Mesendoderm (in vitro differentiated cells): ENCODE measurements at regions not wholly inside any gene's neighbourhood (a gene's known extent, or its start where the extent isn't known, plus 50 kb on each side); places are given as distances from the start of the nearest gene placed in this dataset.

Source experiments
- DNase-seq: peaks from one replicate; pipeline ENCODE4 v3.0.0; 2013
- H2AK5ac ChIP-seq: 2 replicates; pipeline ENCODE4 v1.6.1; 2013; ENCODE audit warnings: low read length, inconsistent platforms
- H2BK120ac ChIP-seq: 2 replicates; pipeline ENCODE4 v1.6.1; 2013; ENCODE audit warnings: low read depth, mild to moderate bottlenecking, low read length, moderate library complexity, mixed read lengths
- H2BK15ac ChIP-seq: replicated peaks from 2 replicates; pipeline ENCODE4 v1.6.1; 2013; ENCODE audit warnings: low read depth, mild to moderate bottlenecking, moderate library complexity
- H2BK5ac ChIP-seq: 2 replicates; pipeline ENCODE4 v1.6.1; 2013; ENCODE audit warnings: low read length, inconsistent platforms
- H3K18ac ChIP-seq: 2 replicates; pipeline ENCODE4 v1.6.1; 2013; ENCODE audit warnings: mild to moderate bottlenecking, low read length, mixed read lengths
- H3K23ac ChIP-seq: one replicate; pipeline ENCODE4 v1.6.1; 2013; ENCODE audit warnings: low read length
- H3K27ac ChIP-seq: 2 replicates; pipeline ENCODE4 v1.5.1; 2013; ENCODE audit warnings: low read depth, mild to moderate bottlenecking, inconsistent platforms, low read length, moderate library complexity
- H3K27me3 ChIP-seq: 2 replicates; pipeline ENCODE4 v1.6.1; 2013; ENCODE audit warnings: low read length, control low read depth, mild to moderate bottlenecking, inconsistent platforms; ENCODE audit not compliant: insufficient read depth, poor library complexity
- H3K36me3 ChIP-seq: 2 replicates; pipeline ENCODE4 v1.6.1; 2013; ENCODE audit warnings: low read length, inconsistent platforms; ENCODE audit not compliant: control insufficient read depth, insufficient read depth
- H3K4ac ChIP-seq: one replicate; pipeline ENCODE4 v1.6.1; 2013; ENCODE audit warnings: low read depth, mild to moderate bottlenecking, low read length, moderate library complexity
- H3K4me1 ChIP-seq: 2 replicates; pipeline ENCODE4 v1.6.1; 2013; ENCODE audit warnings: low read depth, low read length, inconsistent platforms; ENCODE audit not compliant: control insufficient read depth
- H3K4me2 ChIP-seq: 2 replicates; pipeline ENCODE4 v1.6.1; 2013; ENCODE audit warnings: low read length
- H3K4me3 ChIP-seq: 2 replicates; pipeline ENCODE4 v1.5.1; 2013; ENCODE audit warnings: mild to moderate bottlenecking, low read length
- H3K56ac ChIP-seq: one replicate; pipeline ENCODE4 v1.6.1; 2013; ENCODE audit warnings: low read length
- H3K79me1 ChIP-seq: 2 replicates; pipeline ENCODE4 v1.6.1; 2013; ENCODE audit warnings: low read length, inconsistent platforms
- H3K79me2 ChIP-seq: 2 replicates; pipeline ENCODE4 v1.6.1; 2013; ENCODE audit warnings: mild to moderate bottlenecking, low read length; ENCODE audit not compliant: control insufficient read depth, insufficient read depth
- H3K9ac ChIP-seq: 2 replicates; pipeline ENCODE4 v1.6.1; 2013; ENCODE audit warnings: low read length, inconsistent platforms
- H4K5ac ChIP-seq: one replicate; pipeline ENCODE4 v1.6.1; 2013; ENCODE audit warnings: low read length
- H4K8ac ChIP-seq: one replicate; pipeline ENCODE4 v1.6.1; 2013; ENCODE audit warnings: low read depth, mild to moderate bottlenecking, control low read depth, low read length, moderate library complexity
- WGBS: extraction: QIAGEN DNeasy Blood & Tissue Kit; methylation state at CpG from one replicate; pipeline ENCODE4 v1.1.7; 2013; ENCODE audit warnings: low lambda C conversion rate, missing lambda C conversion rate; ENCODE audit not compliant: insufficient coverage; ENCODE audit errors: extremely low coverage; 5-methylcytosine and 5-hydroxymethylcytosine counted together

DNA sequence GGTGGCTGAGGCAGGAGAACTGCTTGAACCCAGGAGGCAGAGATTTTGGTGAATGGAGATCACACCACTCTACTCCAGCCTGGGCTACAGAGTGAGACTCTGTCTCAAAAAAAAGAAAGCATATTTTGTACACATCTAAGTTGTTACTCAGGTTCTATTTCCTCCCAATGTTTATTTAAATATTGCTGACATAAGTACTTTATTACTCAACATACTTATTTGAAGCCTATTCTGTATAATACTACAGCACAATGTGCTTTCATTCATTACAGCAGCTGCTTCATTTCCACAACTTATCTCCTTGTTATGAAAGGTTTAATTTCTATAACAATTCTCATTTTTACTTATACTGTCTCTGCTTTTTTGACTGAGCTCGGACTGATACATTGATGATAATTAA, 495.7 kb downstream of the SLITRK1 start:
- no peak overlapping the region for H3K27ac ChIP-seq
- H3K56ac ChIP-seq: no peak overlapping the region
- H3K4me1 ChIP-seq: no peaks in the 10 kb centered on the region
- no peak overlapping the region for H3K9ac ChIP-seq
- H2BK15ac ChIP-seq: no peak overlapping the region
- no peaks in the 10 kb centered on the region for H3K79me2 ChIP-seq
- H3K79me1 ChIP-seq: no peaks in the 10 kb centered on the region
- no CpG with 5 or more reads among the region's 1 CpG for WGBS
- DNase-seq: no peak
- H2AK5ac ChIP-seq: no peak overlapping the region
- no peaks in the 10 kb centered on the region for H3K36me3 ChIP-seq
- no peak overlapping the region for H3K4me3 ChIP-seq
- no peak overlapping the region for H3K4ac ChIP-seq
- H3K18ac ChIP-seq: no peak overlapping the region
- H3K4me2 ChIP-seq: no peak overlapping the region
- no peak overlapping the region for H2BK120ac ChIP-seq
- H4K8ac ChIP-seq: no peak overlapping the region
- no peak overlapping the region for H3K23ac ChIP-seq
- H2BK5ac ChIP-seq: no peak overlapping the region
- H3K27me3 ChIP-seq: no peaks in the 10 kb centered on the region
- no peak overlapping the region for H4K5ac ChIP-seq

DNA sequence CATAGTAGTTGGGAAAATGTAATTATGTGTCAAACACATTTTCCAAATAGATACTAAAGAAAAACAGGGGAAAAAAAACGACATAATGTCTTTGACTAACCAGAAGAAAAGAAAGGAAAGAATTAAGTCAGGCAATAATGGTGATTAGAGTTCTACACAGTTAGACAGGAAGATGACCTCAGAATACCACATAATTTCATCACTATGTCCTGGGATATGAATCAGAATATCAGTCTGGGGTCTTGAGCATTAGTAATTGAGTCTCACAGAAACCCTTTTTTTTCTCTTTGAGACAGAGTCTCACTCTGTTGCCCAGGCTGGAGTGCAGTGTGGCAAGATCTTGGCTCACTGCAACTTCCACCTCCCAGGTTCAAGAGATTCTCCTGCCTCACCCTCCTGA, 503.4 kb downstream of the SLITRK1 start:
- Histone ChIP-seq H3K56ac (no peak overlapping the region), H4K8ac (no peak overlapping the region), H2AK5ac (no peak overlapping the region), H3K23ac (no peak overlapping the region), H3K27ac (no peak overlapping the region), H3K18ac (no peak overlapping the region), H3K79me1 (no peaks in the 10 kb centered on the region), H2BK120ac (no peak overlapping the region), H3K36me3 (no peaks in the 10 kb centered on the region), H3K4me2 (no peak overlapping the region), H3K27me3 (no peaks in the 10 kb centered on the region), H2BK15ac (no peak overlapping the region), H3K4me3 (no peak overlapping the region), H4K5ac (no peak overlapping the region), H3K4ac (no peak overlapping the region), H2BK5ac (no peak overlapping the region), H3K9ac (no peak overlapping the region), H3K4me1 (no peaks in the 10 kb centered on the region), H3K79me2 (no peaks in the 10 kb centered on the region)
- no peak for DNase-seq
- WGBS: no CpG with 5 or more reads among the region's 1 CpG

DNA sequence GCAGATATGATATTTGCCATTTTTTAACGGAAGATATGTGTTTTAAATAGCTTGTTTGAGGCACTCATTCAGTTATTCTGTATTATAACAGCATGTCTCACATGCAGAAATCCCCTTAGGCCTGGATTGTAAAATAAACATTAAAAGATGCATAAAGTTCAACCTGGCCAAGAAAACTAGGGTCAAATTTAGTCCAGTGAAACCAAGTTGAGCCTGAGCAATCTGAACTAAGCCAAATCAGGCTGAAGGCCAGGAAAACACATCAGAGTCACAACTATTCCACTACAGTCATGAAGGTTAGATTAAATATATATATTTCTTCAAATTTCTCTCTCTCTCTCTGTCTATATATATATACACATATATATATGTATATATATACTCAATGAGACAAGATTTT, 504.8 kb downstream of the SLITRK1 start:
- DNase-seq: no peak
- H2BK5ac ChIP-seq: no peak overlapping the region
- H3K36me3 ChIP-seq: no peaks in the 10 kb centered on the region
- H3K27ac ChIP-seq: no peak overlapping the region
- H3K4ac ChIP-seq: no peak overlapping the region
- no peak overlapping the region for H4K8ac ChIP-seq
- H3K27me3 ChIP-seq: no peaks in the 10 kb centered on the region
- no peak overlapping the region for H4K5ac ChIP-seq
- no peak overlapping the region for H2BK120ac ChIP-seq
- no CpG with 5 or more reads among the region's 1 CpG for WGBS
- H3K9ac ChIP-seq: no peak overlapping the region
- no peaks in the 10 kb centered on the region for H3K79me1 ChIP-seq
- H3K23ac ChIP-seq: no peak overlapping the region
- H3K4me1 ChIP-seq: no peaks in the 10 kb centered on the region
- H3K4me3 ChIP-seq: no peak overlapping the region
- no peaks in the 10 kb centered on the region for H3K79me2 ChIP-seq
- H3K56ac ChIP-seq: no peak overlapping the region
- no peak overlapping the region for H3K18ac ChIP-seq
- H2BK15ac ChIP-seq: no peak overlapping the region
- H2AK5ac ChIP-seq: no peak overlapping the region
- H3K4me2 ChIP-seq: no peak overlapping the region

DNA sequence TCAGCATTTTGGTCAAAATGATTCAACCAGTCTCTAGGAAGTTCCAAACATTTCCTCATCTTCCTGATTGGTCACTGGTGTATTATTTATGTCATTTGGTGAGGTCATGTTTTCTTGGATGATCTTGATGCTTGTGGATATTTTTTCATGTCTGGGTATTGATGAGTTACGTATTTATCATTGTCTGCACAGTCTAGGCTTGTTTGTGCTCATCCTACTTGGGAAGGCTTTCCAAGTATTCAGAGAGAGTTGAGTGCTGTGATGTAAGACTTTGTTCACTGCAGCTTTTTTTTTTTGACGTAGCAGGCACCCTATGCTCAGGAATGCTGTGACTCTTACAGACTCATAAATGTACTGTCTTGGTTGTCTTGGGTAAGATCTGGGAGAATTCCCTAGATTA, 509.5 kb downstream of the SLITRK1 start:
- H2BK15ac ChIP-seq: no peak overlapping the region
- WGBS: no CpG with 5 or more reads among the region's 2 CpGs
- no peak overlapping the region for H4K5ac ChIP-seq
- no peak overlapping the region for H2BK120ac ChIP-seq
- H3K36me3 ChIP-seq: no peaks in the 10 kb centered on the region
- no peak overlapping the region for H3K27ac ChIP-seq
- H3K9ac ChIP-seq: no peak overlapping the region
- H2BK5ac ChIP-seq: no peak overlapping the region
- no peak overlapping the region for H3K56ac ChIP-seq
- H3K79me1 ChIP-seq: no peaks in the 10 kb centered on the region
- H3K4me3 ChIP-seq: no peak overlapping the region
- no peaks in the 10 kb centered on the region for H3K79me2 ChIP-seq
- no peak overlapping the region for H3K18ac ChIP-seq
- DNase-seq: no peak
- no peak overlapping the region for H3K23ac ChIP-seq
- H2AK5ac ChIP-seq: no peak overlapping the region
- H3K4me1 ChIP-seq: no peaks in the 10 kb centered on the region
- no peak overlapping the region for H4K8ac ChIP-seq
- no peak overlapping the region for H3K4ac ChIP-seq
- no peak overlapping the region for H3K4me2 ChIP-seq
- H3K27me3 ChIP-seq: no peaks in the 10 kb centered on the region

DNA sequence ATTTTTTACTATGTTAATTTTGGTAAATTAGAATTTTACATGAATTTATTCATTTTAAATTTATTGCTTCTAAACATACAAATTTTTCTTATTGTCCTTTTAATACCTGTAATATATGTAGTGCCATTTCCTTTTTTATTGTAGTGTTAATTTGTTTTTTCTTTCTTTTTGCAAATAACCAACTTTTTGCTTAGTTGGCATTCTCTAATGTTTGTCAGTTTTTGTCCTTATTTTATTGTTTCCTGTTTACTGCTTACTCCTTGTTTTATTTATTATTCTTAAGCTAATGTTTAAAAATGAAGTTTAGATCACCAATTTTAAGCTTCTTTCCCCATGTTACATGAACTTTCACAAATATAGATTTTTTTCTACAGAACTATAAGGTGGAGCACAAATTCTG, 516.6 kb downstream of the SLITRK1 start:
- no peak overlapping the region for H3K23ac ChIP-seq
- no peak overlapping the region for H3K4me3 ChIP-seq
- no peak overlapping the region for H4K5ac ChIP-seq
- no peak overlapping the region for H3K9ac ChIP-seq
- H2BK120ac ChIP-seq: no peak overlapping the region
- H2BK15ac ChIP-seq: no peak overlapping the region
- H3K4me2 ChIP-seq: no peak overlapping the region
- no peak overlapping the region for H3K27ac ChIP-seq
- no peak overlapping the region for H3K56ac ChIP-seq
- H3K4me1 ChIP-seq: no peaks in the 10 kb centered on the region
- DNase-seq: no peak
- no peak overlapping the region for H2BK5ac ChIP-seq
- no peak overlapping the region for H4K8ac ChIP-seq
- H3K4ac ChIP-seq: no peak overlapping the region
- H3K79me2 ChIP-seq: no peaks in the 10 kb centered on the region
- no peaks in the 10 kb centered on the region for H3K79me1 ChIP-seq
- H3K18ac ChIP-seq: no peak overlapping the region
- no peak overlapping the region for H2AK5ac ChIP-seq
- H3K36me3 ChIP-seq: no peaks in the 10 kb centered on the region
- no peaks in the 10 kb centered on the region for H3K27me3 ChIP-seq

DNA sequence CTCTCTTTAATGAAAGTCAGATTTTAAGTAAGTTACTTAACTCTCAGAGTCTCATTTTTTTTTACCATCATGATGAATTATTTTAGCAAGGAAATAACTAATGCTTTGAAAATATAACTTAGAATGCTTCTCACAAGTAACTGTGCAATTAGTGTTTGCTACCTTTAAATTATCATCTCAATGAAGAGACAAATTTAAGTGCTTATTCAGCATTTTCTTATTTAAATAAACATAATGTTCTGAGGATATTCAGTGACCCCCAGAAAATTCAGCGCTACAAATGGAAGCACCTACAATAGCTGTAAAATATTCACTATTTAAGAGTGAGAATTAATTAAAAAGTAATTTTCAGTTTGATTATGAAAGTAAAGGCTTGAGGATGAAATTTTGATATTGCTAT, 527.2 kb downstream of the SLITRK1 start:
- Histone ChIP-seq H3K79me1 (no peaks in the 10 kb centered on the region), H3K4me1 (no peaks in the 10 kb centered on the region), H3K27me3 (no peaks in the 10 kb centered on the region), H3K4ac (no peak overlapping the region), H3K79me2 (no peaks in the 10 kb centered on the region), H4K8ac (no peak overlapping the region), H3K56ac (no peak overlapping the region), H3K27ac (no peak overlapping the region), H3K23ac (no peak overlapping the region), H2AK5ac (no peak overlapping the region), H2BK15ac (no peak overlapping the region), H3K4me2 (no peak overlapping the region), H2BK120ac (no peak overlapping the region), H3K4me3 (no peak overlapping the region), H3K9ac (no peak overlapping the region), H3K18ac (no peak overlapping the region), H3K36me3 (no peaks in the 10 kb centered on the region), H4K5ac (no peak overlapping the region), H2BK5ac (no peak overlapping the region)
- no CpG with 5 or more reads among the region's 1 CpG for WGBS
- no peak for DNase-seq
